Common myeloid progenitor, CD34-positive (primary cell): ENCODE measurements at regions not wholly inside any gene's neighbourhood (a gene's known extent, or its start where the extent isn't known, plus 50 kb on each side); places are given as distances from the start of the nearest gene placed in this dataset.
"Not testable (repeated sequence)": the region's sequence is repeated elsewhere in the genome, so short reads cannot be mapped to it uniquely, and the experiment has no call there.

Experiments used
- CTCF ChIA-PET: fragments of 350-600 bp; sonication (Branson Sonifier 250); formaldehyde crosslinking; loops from one replicate; lab custom pipeline; 2021; ENCODE audit warnings: antibody characterized with exemption; lab: Charles Lee
- POLR2A ChIA-PET: fragments of 350-600 bp; sonication (Branson Sonifier 250); formaldehyde crosslinking; loops from one replicate; lab custom pipeline; 2021; ENCODE audit warnings: antibody characterized with exemption; lab: Charles Lee
- DNase-seq, 3 donors: peaks; one replicate each; pipeline versions ENCODE4 v3.0.0 to v3.0.0-alpha.2; 2013
- H3K27ac ChIP-seq, 2 experiments: 1 replicate in 1 of 2; 2 replicates in 1 of 2; pipeline ENCODE4 v1.7.0; 2013; ENCODE audit warnings: inconsistent platforms in 2 of 2, low read length in 2 of 2, mild to moderate bottlenecking in 2 of 2, low read depth in 1 of 2, moderate library complexity in 1 of 2; ENCODE audit not compliant: severe bottlenecking in 2 of 2, insufficient read depth in 1 of 2, poor library complexity in 1 of 2
- H3K27me3 ChIP-seq, 5 experiments: replicated peaks in 2 of 5; 1 replicate in 3 of 5; 2 replicates in 2 of 5; pipeline versions ENCODE4 v1.6.1 to v1.7.0; 2013; ENCODE audit warnings: low read length in 4 of 5, mild to moderate bottlenecking in 2 of 5, moderate library complexity in 2 of 5, inconsistent platforms in 1 of 5; ENCODE audit not compliant: insufficient read depth in 5 of 5, control insufficient read depth in 4 of 5
- H3K36me3 ChIP-seq, 4 experiments: 1 replicate in 2 of 4; 2 replicates in 2 of 4; pipeline versions ENCODE4 v1.6.1 to v1.7.0; 2013; ENCODE audit warnings: low read length in 3 of 4, control low read depth in 1 of 4, mild to moderate bottlenecking in 1 of 4; ENCODE audit not compliant: control insufficient read depth in 4 of 4, insufficient read depth in 4 of 4
- H3K4me1 ChIP-seq, 4 experiments: 1 replicate in 3 of 4; 2 replicates in 1 of 4; pipeline versions ENCODE4 v1.6.1 to v1.7.1; 2013; ENCODE audit warnings: low read length in 3 of 4, mild to moderate bottlenecking in 3 of 4, control low read depth in 1 of 4, inconsistent platforms in 1 of 4, moderate library complexity in 1 of 4; ENCODE audit not compliant: control insufficient read depth in 4 of 4, insufficient read depth in 4 of 4; ENCODE audit errors: control extremely low read depth in 1 of 4
- H3K4me3 ChIP-seq, 7 experiments: 1 replicate in 4 of 7; 2 replicates in 3 of 7; pipeline versions ENCODE4 v1.5.1 to v1.7.0; 2013; ENCODE audit warnings: mild to moderate bottlenecking in 7 of 7, low read length in 6 of 7, moderate library complexity in 6 of 7, inconsistent platforms in 2 of 7, low read depth in 2 of 7, control low read depth in 1 of 7; ENCODE audit not compliant: insufficient read depth in 4 of 7, control insufficient read depth in 1 of 7; ENCODE audit errors: extremely low read depth in 1 of 7
- H3K9me3 ChIP-seq, 5 experiments: 1 replicate in 4 of 5; 2 replicates in 1 of 5; pipeline versions ENCODE4 v1.6.1 to v1.7.1; 2013; ENCODE audit warnings: low read length in 4 of 5, mild to moderate bottlenecking in 2 of 5, inconsistent platforms in 1 of 5, low read depth in 1 of 5, moderate library complexity in 1 of 5; ENCODE audit not compliant: control insufficient read depth in 4 of 5, insufficient read depth in 2 of 5; ENCODE audit errors: control extremely low read depth in 1 of 5
- WGBS: methylation state at CpG from one replicate; pipeline ENCODE4 v1.1.5; 2013; ENCODE audit not compliant: insufficient coverage; 5-methylcytosine and 5-hydroxymethylcytosine counted together

DNA sequence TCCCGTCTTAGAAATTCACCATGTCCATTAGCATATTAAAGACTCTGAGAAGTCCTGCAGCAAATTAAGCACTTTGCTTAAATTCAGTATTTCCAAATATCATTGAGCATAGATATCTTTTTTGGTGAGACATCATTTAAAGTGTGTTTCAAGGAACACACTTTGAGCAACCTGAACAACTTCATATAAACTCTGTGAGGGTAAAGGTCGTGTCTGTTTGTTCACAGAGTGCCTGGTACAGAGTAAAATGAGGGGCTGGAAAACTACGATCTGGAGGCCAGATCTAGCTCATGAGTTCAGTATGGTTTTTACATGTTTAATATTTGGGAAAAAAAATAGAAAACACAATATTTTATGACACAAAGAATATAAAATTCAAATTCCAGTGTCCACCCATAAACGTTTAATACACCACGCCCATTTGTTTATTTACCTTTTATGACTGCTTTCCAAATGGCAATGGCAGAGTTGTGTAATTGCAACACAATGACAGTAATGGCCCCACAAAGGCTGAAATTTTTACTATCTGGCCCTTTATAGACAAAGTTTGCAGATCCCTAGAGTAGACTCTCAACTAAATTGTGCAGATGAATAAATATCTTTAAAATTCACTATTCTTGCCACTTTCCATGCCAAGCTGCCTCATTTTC lies 67.4 kb downstream of the SNTN start:
- ChIA-PET POLR2A (no interaction called here), CTCF (no interaction called here)
- Histone ChIP-seq H3K4me3 (no peak overlapping the region), H3K27ac (no peak overlapping the region), H3K27me3 (no peaks in the 10 kb centered on the region), H3K36me3 (no peaks in the 10 kb centered on the region), H3K9me3 (peaks cover 0 to 1% (median 0%) of the 10 kb centered on the region in 5 experiments), H3K4me1 (no peaks in the 10 kb centered on the region)
- DNase-seq, result no peak
- 93% methylated on average over 2 of the region's 5 CpGs for WGBS

DNA sequence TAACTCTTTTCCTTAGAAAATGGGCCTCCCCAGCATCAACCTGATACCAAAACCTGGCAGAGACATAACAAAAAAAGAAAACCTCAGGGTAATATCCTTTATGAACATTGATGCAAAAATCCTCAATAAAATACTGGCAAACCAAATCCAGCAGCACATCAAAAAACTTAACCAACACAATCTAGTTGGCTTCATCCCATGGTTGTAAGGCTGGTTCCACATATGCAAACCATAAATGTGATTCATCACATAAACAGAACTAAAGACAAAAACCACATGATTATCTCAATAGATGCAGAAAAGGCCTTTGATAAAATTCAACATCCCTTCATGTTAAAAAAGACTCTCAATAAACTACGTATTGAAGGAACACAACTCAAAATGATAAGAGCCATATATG lies 68.5 kb downstream of the SNTN start:
- 86% methylated on average over 1 of the region's 1 CpG for WGBS
- H3K36me3 ChIP-seq, CTCF ChIA-PET, H3K27ac ChIP-seq, H3K27me3 ChIP-seq, H3K9me3 ChIP-seq, H3K4me1 ChIP-seq, DNase-seq, POLR2A ChIA-PET, H3K4me3 ChIP-seq: not testable (repeated sequence)

GRCh38 chr3:63724987-63725386 lies 72.5 kb downstream of the SNTN start:
- no peak for DNase-seq
- Histone ChIP-seq H3K27ac (no peak overlapping the region), H3K9me3 (peaks cover 0 to 1% (median 0%) of the 10 kb centered on the region in 5 experiments), H3K4me3 (no peak overlapping the region), H3K4me1 (no peaks in the 10 kb centered on the region), H3K36me3 (no peaks in the 10 kb centered on the region), H3K27me3 (no peaks in the 10 kb centered on the region)
- ChIA-PET POLR2A (no interaction called here), CTCF (interaction anchor here (1.2 kb wide), 1 partner anchor 11 kb away, joined by 3 read pairs; no protein-coding TSS in a partner anchor)
- no CpG with 5 or more reads among the region's 3 CpGs for WGBS

DNA sequence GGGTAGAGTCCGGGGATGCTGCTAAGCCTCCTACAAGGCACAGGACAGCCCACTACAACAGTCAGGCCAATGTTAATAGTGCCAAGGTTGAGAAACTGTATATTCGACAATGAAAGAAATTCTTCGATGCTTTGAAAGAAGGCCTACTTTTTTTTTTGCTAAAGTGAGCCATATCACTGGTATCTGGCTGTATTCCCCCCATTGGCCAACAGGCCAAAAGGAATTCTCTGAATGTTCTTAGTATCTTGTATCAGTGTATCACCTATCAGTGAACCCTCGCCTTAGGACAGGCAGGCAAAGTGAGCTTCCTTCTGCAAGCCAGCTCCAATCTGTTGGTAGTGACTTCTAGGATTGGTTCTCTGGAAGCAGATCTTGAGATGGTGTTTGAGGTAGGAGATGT lies 74.2 kb downstream of the SNTN start:
- 100% methylated on average over 3 of the region's 4 CpGs for WGBS
- no peak for DNase-seq
- CTCF ChIA-PET, result no interaction called here
- Histone ChIP-seq H3K36me3 (no peaks in the 10 kb centered on the region), H3K9me3 (no peaks in the 10 kb centered on the region), H3K4me3 (no peak overlapping the region), H3K27ac (no peak overlapping the region), H3K4me1 (no peaks in the 10 kb centered on the region), H3K27me3 (no peaks in the 10 kb centered on the region)
- POLR2A ChIA-PET, result no interaction called here

DNA sequence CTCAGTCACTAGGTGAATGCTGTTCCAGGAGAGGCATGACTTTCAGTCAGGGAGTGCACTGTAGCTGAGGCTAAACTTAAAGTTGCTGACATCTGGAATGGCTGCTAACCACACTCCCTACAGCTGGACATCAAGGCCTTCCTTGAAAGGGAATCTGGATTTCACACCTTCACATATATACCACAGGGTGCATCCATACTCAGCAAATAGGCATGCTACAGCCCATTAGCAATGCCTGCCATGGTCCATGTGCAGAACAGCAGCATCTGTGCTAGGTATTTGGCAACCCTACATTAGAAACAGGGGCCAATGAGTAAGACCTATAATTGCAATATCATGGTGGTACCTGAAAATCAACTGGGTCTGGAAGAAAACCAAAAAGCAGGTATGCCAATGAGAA lies 74.8 kb downstream of the SNTN start:
- Histone ChIP-seq H3K9me3 (no peaks in the 10 kb centered on the region), H3K27ac (no peak overlapping the region), H3K4me1 (no peaks in the 10 kb centered on the region), H3K27me3 (no peaks in the 10 kb centered on the region), H3K36me3 (no peaks in the 10 kb centered on the region), H3K4me3 (no peak overlapping the region)
- ChIA-PET POLR2A (no interaction called here), CTCF (no interaction called here)
- DNase-seq, result no peak

DNA sequence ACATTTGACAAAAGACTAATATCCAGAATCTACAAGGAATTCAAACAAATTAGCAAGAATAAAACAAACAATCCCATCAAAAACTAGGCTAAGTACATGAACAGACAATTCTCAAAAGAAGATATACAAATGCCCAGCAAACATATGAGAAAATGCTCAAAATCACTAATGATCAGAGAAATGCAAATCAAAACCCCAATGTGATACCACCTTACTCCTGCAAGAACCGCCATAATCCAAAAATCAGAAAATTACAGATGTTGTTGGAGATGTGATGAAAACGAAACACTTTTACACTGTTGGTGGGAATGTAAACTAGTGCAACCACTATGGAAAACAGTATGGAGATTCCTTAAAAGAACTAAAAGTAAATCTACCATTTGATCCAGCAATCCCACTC lies 79.4 kb downstream of the SNTN start:
- Histone ChIP-seq H3K27ac (no peak overlapping the region), H3K27me3 (no peaks in the 10 kb centered on the region), H3K9me3 (no peaks in the 10 kb centered on the region), H3K4me1 (no peaks in the 10 kb centered on the region), H3K36me3 (no peaks in the 10 kb centered on the region), H3K4me3 (no peak overlapping the region)
- no peak for DNase-seq
- no CpG with 5 or more reads among the region's 2 CpGs for WGBS
- ChIA-PET POLR2A (no interaction called here), CTCF (no interaction called here)

DNA sequence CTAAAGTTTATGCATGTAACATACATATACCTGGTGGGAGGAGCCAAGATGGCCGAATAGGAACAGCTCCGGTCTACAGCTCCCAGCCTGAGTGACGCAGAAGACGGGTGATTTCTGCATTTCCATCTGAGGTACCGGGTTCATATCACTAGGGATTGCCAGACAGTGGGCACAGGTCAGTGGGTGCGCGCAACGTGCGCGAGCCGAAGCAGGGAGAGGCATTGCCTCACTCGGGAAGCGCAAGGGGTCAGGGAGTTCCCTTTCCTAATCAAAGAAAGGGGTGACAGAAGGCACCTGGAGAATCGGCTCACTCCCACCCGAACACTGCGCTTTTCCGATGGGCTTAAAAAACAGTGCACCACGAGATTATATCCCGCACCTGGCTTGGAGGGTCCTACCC lies 80.8 kb downstream of the SNTN start:
- H3K27me3 ChIP-seq, H3K9me3 ChIP-seq, DNase-seq, H3K27ac ChIP-seq, H3K4me1 ChIP-seq, H3K4me3 ChIP-seq, POLR2A ChIA-PET, H3K36me3 ChIP-seq, CTCF ChIA-PET: not testable (repeated sequence)
- 96% methylated on average over 17 of the region's 19 CpGs for WGBS
